ENCODE measurements at regions not wholly inside any gene's neighbourhood (a gene's known extent, or its start where the extent isn't known, plus 50 kb on each side); places are given as distances from the start of the nearest gene placed in this dataset.

DNA sequence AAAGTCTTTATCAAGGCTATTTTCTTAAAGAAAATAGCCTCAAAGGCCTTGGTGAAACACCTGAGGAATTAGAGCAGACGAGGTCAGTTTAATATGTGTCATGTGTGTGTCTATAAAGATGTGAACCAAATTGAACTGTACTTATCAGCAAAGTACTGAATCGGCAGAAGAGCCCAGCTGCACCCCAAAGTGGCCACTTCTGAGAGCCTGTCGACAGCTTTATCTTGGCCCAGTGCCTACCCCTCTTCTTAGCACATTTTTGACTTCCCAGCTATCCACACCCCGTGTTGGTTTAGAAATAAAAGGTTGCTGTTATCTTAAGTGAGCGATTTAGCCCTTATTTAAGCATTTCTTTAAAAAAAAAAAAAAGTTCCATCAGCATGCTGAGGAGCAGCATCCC lies 329.7 kb downstream of the FBXW7 start:
- TF ChIP-seq, protein P1, sequence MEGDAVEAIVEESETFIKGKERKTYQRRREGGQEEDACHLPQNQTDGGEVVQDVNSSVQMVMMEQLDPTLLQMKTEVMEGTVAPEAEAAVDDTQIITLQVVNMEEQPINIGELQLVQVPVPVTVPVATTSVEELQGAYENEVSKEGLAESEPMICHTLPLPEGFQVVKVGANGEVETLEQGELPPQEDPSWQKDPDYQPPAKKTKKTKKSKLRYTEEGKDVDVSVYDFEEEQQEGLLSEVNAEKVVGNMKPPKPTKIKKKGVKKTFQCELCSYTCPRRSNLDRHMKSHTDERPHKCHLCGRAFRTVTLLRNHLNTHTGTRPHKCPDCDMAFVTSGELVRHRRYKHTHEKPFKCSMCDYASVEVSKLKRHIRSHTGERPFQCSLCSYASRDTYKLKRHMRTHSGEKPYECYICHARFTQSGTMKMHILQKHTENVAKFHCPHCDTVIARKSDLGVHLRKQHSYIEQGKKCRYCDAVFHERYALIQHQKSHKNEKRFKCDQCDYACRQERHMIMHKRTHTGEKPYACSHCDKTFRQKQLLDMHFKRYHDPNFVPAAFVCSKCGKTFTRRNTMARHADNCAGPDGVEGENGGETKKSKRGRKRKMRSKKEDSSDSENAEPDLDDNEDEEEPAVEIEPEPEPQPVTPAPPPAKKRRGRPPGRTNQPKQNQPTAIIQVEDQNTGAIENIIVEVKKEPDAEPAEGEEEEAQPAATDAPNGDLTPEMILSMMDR (IDR thresholded peaks at IDR 0.05; ENCODE audit: poor library complexity) = no peak
- TF ChIP-seq EZH2 (IDR thresholded peaks at IDR 0.05; ENCODE audit: borderline replicate concordance) = no peak
- TF ChIP-seq EZH2phosphoT487 (IDR thresholded peaks at IDR 0.05; ENCODE audit: low read depth, severe bottlenecking, unreplicated experiment) = no peak

Data from hepatocyte (in vitro differentiated cells).